Heart left ventricle (tissue), 16 donors: ENCODE measurements at regions not wholly inside any gene's neighbourhood (a gene's known extent, or its start where the extent isn't known, plus 50 kb on each side); places are given as distances from the start of the nearest gene placed in this dataset.

Experiments
- ATAC-seq, 4 donors: fragments of 200-7000 bp; cut with Tn5 transposase; one replicate each; pipeline ENCODE4 v1.9.1; 2020 to 2022; ENCODE audit warnings: moderate library complexity in 4 of 4, mild to moderate bottlenecking in 3 of 4, moderate number of reproducible peaks in 1 of 4
- DNase-seq, 5 donors: peaks; one replicate each; pipeline ENCODE4 v3.0.0-alpha.2; 2020
- H3K27ac ChIP-seq, 12 donors: fragments of 200-600 bp; sonication (generic) in 4 of 12; one replicate each; pipeline versions ENCODE4 v1.5.0 to v1.8.0; 2016 to 2022; ENCODE audit warnings: mild to moderate bottlenecking in 2 of 12
- H3K27me3 ChIP-seq, 9 donors: fragments of 200-600 bp; sonication (generic) in 2 of 9; one replicate each; pipeline versions ENCODE4 v1.5.1 to v1.8.0; 2016 to 2022; ENCODE audit warnings: mild to moderate bottlenecking in 3 of 9
- H3K36me3 ChIP-seq, 9 donors: fragments of 200-600 bp; sonication (generic) in 2 of 9; one replicate each; pipeline versions ENCODE4 v1.5.0 to v1.8.0; 2018 to 2022; ENCODE audit warnings: mild to moderate bottlenecking in 2 of 9
- H3K4me1 ChIP-seq, 12 donors: fragments of 200-600 bp; sonication (generic) in 4 of 12; one replicate each; pipeline versions ENCODE4 v1.5.0 to v1.8.0; 2016 to 2022; ENCODE audit warnings: mild to moderate bottlenecking in 3 of 12
- H3K4me3 ChIP-seq, 12 donors: fragments of 200-600 bp; sonication (generic) in 4 of 12; one replicate each; pipeline versions ENCODE4 v1.5.0 to v1.8.0; 2017 to 2022; ENCODE audit warnings: mild to moderate bottlenecking in 9 of 12, moderate library complexity in 4 of 12
- H3K9me3 ChIP-seq, 12 donors: fragments of 200-600 bp; sonication (generic) in 4 of 12; one replicate each; pipeline versions ENCODE4 v1.5.0 to v1.8.0; 2016 to 2022; ENCODE audit warnings: mild to moderate bottlenecking in 1 of 12
- POLR2A ChIP-seq, 2 donors: fragments of 450-650 bp; IDR thresholded peaks; one replicate each; pipeline ENCODE4 v1.6.1; 2017; ENCODE audit warnings: antibody characterized with exemption in 2 of 2, mild to moderate bottlenecking in 2 of 2, moderate library complexity in 2 of 2
- WGBS, 4 donors: extraction: QIAGEN DNeasy Blood & Tissue Kit in 2 of 4; methylation state at CpG; one replicate each; pipeline versions ENCODE4 v1.1.5 to v1.1.7; 2013 to 2018; 5-methylcytosine and 5-hydroxymethylcytosine counted together
- intact Hi-C, 10 donors: fragments of 100-400 bp; cut with DNase I; formaldehyde crosslinking; loops; one replicate each; pipeline versions ENCODE4 v1.11.1 to v1.14.2; 2022
- TF ChIP-seq, protein P1 (sequence below), 12 donors: fragments of 200-600 bp; sonication (generic) in 4 of 12; IDR thresholded peaks; one replicate each; pipeline versions ENCODE4 v1.5.0 to v1.8.0; 2018 to 2022; ENCODE audit warnings: antibody characterized with exemption in 12 of 12, mild to moderate bottlenecking in 5 of 12
- donor health status: ischemic (EF 13 %, LVEDD 7.1; RV severe dilation, severe dysfunction).
- donor health status: healthy with polysubstance abuse.
- donor health status: DM: no; HTN: yes; CAD: no.
- donor health status: DM: no; HTN: no; CAD: no.
- donor health status: ischemic (EF 25% LVEDD 6.9; RV normal size, moderate dysfunction).
- donor health status: ischemic (EF 25% LVEDD 5.7; RV mildly dilated, moderate dysfunction).
- donor health status: healthy.
- donor health status: DM: yes; HTN: yes; CAD: no.
- donor health status: ischemic (EF 35%, LVEDD 5.7; RV mildly dilated, moderate dysfunction).
- donor health status: nonischemic (EF 11% LVEDD 7.7; RV severe dilation, severe dysfunction).
- donor health status: DM: yes; HTN: yes; CAD: no.
- donor health status: PGD.
- donor health status: ischemic (EF 29% LVEDD 5.4; RV normal size, mild dysfunction).
- donor health status: nonischemic (EF 23%, LVEDD 6.1; RV moderate dilation, normal function).

DNA sequence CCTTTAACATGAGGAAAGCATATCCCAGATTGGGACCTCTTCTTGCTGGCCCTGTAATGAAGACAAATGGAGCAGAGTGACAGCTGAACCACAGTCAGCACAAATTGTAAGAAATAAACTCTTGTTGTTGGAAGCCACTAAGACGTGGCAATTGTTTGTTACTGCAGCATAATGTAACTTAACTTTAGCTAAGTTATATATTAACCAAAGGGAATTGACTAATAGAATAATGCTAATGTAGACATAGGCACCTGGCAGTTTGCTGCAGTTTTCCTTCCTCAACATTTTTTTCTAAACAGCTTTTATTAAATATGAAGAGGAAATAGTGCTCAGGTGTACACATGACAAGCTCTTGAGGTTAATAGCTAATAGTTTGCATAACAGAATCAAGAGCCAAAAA lies 300.7 kb upstream of the SLC30A5 start:
- TF ChIP-seq, protein P1, sequence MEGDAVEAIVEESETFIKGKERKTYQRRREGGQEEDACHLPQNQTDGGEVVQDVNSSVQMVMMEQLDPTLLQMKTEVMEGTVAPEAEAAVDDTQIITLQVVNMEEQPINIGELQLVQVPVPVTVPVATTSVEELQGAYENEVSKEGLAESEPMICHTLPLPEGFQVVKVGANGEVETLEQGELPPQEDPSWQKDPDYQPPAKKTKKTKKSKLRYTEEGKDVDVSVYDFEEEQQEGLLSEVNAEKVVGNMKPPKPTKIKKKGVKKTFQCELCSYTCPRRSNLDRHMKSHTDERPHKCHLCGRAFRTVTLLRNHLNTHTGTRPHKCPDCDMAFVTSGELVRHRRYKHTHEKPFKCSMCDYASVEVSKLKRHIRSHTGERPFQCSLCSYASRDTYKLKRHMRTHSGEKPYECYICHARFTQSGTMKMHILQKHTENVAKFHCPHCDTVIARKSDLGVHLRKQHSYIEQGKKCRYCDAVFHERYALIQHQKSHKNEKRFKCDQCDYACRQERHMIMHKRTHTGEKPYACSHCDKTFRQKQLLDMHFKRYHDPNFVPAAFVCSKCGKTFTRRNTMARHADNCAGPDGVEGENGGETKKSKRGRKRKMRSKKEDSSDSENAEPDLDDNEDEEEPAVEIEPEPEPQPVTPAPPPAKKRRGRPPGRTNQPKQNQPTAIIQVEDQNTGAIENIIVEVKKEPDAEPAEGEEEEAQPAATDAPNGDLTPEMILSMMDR (IDR thresholded peaks at IDR 0.05) = no peak
- no peak for TF ChIP-seq POLR2A (IDR thresholded peaks at IDR 0.05)

DNA sequence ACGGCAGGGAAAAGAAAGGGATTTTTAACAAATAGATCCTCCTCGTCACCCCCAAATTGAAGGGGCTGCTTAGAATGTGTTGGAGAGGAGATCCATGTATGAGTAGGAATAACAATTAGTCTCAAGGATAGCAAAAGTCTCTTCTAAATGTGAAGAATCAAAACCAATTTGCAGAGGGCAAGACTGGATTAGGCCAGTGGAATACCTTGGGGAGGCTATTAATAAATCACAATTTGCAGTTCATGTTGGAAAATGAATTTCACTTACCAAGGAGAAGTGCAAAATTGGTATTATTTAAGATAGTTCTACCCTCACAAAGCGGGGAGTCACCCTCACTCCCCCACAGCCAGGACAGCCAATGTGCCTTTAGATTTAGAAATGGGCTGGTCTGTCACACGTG lies 299.8 kb upstream of the SLC30A5 start:
- no peak overlapping the region for H3K27ac ChIP-seq
- 64 to 72% (median 67%) methylated on average over 4 of the region's 4 CpGs for WGBS, 4 donors
- no peak overlapping the region for H3K4me3 ChIP-seq
- peaks cover 0 to 8% (median 0%) of the 10 kb centered on the region in 12 donors for H3K9me3 ChIP-seq
- ATAC-seq (no peak), DNase-seq (no peak)
- H3K36me3 ChIP-seq = no peaks in the 10 kb centered on the region
- peaks cover 0 to 12% (median 0%) of the 10 kb centered on the region in 12 donors for H3K4me1 ChIP-seq
- intact Hi-C loops = loop anchor here in 1 of 10 donors (10.0 kb wide), 1 partner anchor 171 kb away; no protein-coding TSS in a partner anchor
- H3K27me3 ChIP-seq = no peaks in the 10 kb centered on the region
- TF ChIP-seq, protein P1 (IDR thresholded peaks at IDR 0.05) = no peak
- TF ChIP-seq POLR2A (IDR thresholded peaks at IDR 0.05) = no peak

More for the DNA sequence above, 300.7 kb upstream of the SLC30A5 start:
- WGBS, 4 donors = 82 to 95% (median 90%) methylated on average over 1 of the region's 1 CpG
- Histone ChIP-seq H3K27me3 (no peaks in the 10 kb centered on the region), H3K4me1 (peaks cover 0 to 12% (median 0%) of the 10 kb centered on the region in 12 donors), H3K4me3 (no peak overlapping the region), H3K9me3 (peaks cover 0 to 8% (median 0%) of the 10 kb centered on the region in 12 donors), H3K36me3 (no peaks in the 10 kb centered on the region), H3K27ac (no peak overlapping the region)
- intact Hi-C loops = loop anchor here in 1 of 10 donors (10.0 kb wide), 1 partner anchor 172 kb away; no protein-coding TSS in a partner anchor
- DNase-seq (no peak), ATAC-seq (no peak)

DNA sequence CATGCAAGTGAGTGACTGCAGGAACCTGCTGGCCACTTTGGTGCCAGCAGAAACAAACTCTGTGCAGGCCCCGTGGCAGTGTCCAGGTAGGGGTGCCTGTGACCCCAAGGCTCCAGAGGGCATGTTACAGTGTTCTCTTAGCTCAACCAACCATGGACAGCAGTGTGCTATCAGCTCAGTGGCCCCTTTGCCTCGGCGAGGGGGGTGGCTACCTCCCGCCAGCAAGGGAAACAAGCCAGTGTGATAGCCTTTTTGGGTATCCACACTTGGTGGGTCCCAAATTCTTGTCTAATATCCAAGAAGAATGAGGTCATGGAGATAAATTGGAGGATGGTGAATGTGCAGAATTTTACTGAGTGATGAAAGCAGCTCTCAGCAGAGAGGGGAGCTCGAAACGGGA lies 298.6 kb upstream of the SLC30A5 start:
- ATAC-seq (peak; percentile 73 to 92 (median 86)), DNase-seq (peak in 3 of 5 donors; percentile 21 to 51 (median 27))
- intact Hi-C loops = loop anchor here in 1 of 10 donors (10.0 kb wide), 1 partner anchor 170 kb away; no protein-coding TSS in a partner anchor

More for the DNA sequence above, 298.6 kb upstream of the SLC30A5 start:
- Histone ChIP-seq H3K36me3 (no peaks in the 10 kb centered on the region), H3K4me1 (peaks cover 0 to 12% (median 0%) of the 10 kb centered on the region in 12 donors), H3K27ac (peak overlapping the region in 2 of 12 donors; percentile 49 to 56), H3K27me3 (no peaks in the 10 kb centered on the region), H3K4me3 (no peak overlapping the region), H3K9me3 (peaks cover 0 to 8% (median 0%) of the 10 kb centered on the region in 12 donors)
- WGBS, 4 donors = 21 to 44% (median 43%) methylated on average over 5 to 6 of the region's 6 CpGs
- no peak for TF ChIP-seq POLR2A (IDR thresholded peaks at IDR 0.05)
- TF ChIP-seq, protein P1 (IDR thresholded peaks at IDR 0.05) = no peak
